Endothelial cell of umbilical vein (primary cell): ENCODE measurements at regions not wholly inside any gene's neighbourhood (a gene's known extent, or its start where the extent isn't known, plus 50 kb on each side); places are given as distances from the start of the nearest gene placed in this dataset.

Experiments used
- BruUV-seq: library from RNA; stranded (reverse); fragments of 400-500 nt; replicated peaks from 2 replicates; lab custom pipeline; 2021; lab: Mats Ljungman, UMichigan
- CTCF ChIA-PET: fragments of 300-600, 350-600 bp; sonication (Branson Sonifier 250); formaldehyde crosslinking; loops from one replicate; lab custom pipeline; 2021; ENCODE audit warnings: antibody characterized with exemption, inconsistent platforms; lab: Charles Lee
- POLR2A ChIA-PET: fragments of 300-600, 350-600 bp; sonication (Branson Sonifier 250); formaldehyde crosslinking; loops from one replicate; lab custom pipeline; 2021; ENCODE audit warnings: antibody characterized with exemption, inconsistent platforms; lab: Charles Lee
- DNase-seq: peaks from one replicate; pipeline ENCODE4 v3.0.0-alpha.2; 2011; ENCODE audit warnings: low read depth, low spot score
- FAIRE-seq: peaks from 2 replicates; lab custom pipeline; 2011; peaks lifted over from hg19 to GRCh38; lab: Jason Lieb, UNC
- H2AFZ ChIP-seq: 2 replicates; pipeline ENCODE4 v1.6.0; 2012; ENCODE audit warnings: low read depth, low read length, control low read depth, inconsistent platforms
- H3K27ac ChIP-seq: 2 replicates; pipeline ENCODE4 v1.5.1; 2011; ENCODE audit warnings: low read depth, mild to moderate bottlenecking, control low read depth, low read length, moderate library complexity; ENCODE audit not compliant: insufficient read depth
- H3K27me3 ChIP-seq, 2 experiments: 2 replicates each; pipeline versions ENCODE4 v1.6.0 to v1.6.1; 2011; ENCODE audit warnings: low read length in 2 of 2, mixed read lengths in 1 of 2; ENCODE audit not compliant: control insufficient read depth in 2 of 2, insufficient read depth in 2 of 2
- H3K36me3 ChIP-seq, 2 experiments: 2 replicates in 1 of 2; 3 replicates in 1 of 2; pipeline ENCODE4 v1.5.1; 2011; ENCODE audit warnings: low read length in 2 of 2, mild to moderate bottlenecking in 1 of 2, moderate library complexity in 1 of 2; ENCODE audit not compliant: control insufficient read depth in 2 of 2, insufficient read depth in 2 of 2; ENCODE audit errors: extremely low read depth in 1 of 2
- H3K4me1 ChIP-seq: 3 replicates; pipeline ENCODE4 v1.5.1; 2011; ENCODE audit warnings: mild to moderate bottlenecking, low read length; ENCODE audit not compliant: control insufficient read depth, insufficient read depth; ENCODE audit errors: extremely low read depth
- H3K4me2 ChIP-seq: 2 replicates; pipeline ENCODE4 v1.6.1; 2011; ENCODE audit warnings: low read length, control low read depth, mixed read lengths; ENCODE audit not compliant: insufficient read depth
- H3K4me3 ChIP-seq, 3 experiments: fragments of 200-600 bp in 1 of 3; sonication (generic), shearing (Covaris generic) in 1 of 3; replicated peaks in 1 of 3; 2 replicates each; pipeline ENCODE4 v1.5.1; 2011 to 2016; ENCODE audit warnings: control low read depth in 3 of 3, low read length in 3 of 3, mild to moderate bottlenecking in 2 of 3, inconsistent platforms in 1 of 3, low read depth in 1 of 3, moderate library complexity in 1 of 3; ENCODE audit not compliant: insufficient read depth in 1 of 3
- H3K79me2 ChIP-seq: 2 replicates; pipeline ENCODE4 v1.6.0; 2012; ENCODE audit warnings: low read length, inconsistent platforms; ENCODE audit not compliant: control insufficient read depth, insufficient read depth
- H3K9ac ChIP-seq: replicated peaks from 2 replicates; pipeline ENCODE3; 2011; ENCODE audit warnings: low read length, control low read depth; ENCODE audit not compliant: insufficient read depth; ENCODE audit errors: extremely low read depth
- H3K9me1 ChIP-seq: replicated peaks from 3 replicates; pipeline ENCODE4 v1.6.0; 2011; ENCODE audit warnings: mild to moderate bottlenecking, low read length; ENCODE audit not compliant: control insufficient read depth, insufficient read depth; ENCODE audit errors: extremely low read depth
- H3K9me3 ChIP-seq: replicated peaks from 2 replicates; pipeline ENCODE4 v1.5.1; 2012; ENCODE audit warnings: low read length, inconsistent platforms; ENCODE audit not compliant: control insufficient read depth, insufficient read depth
- H4K20me1 ChIP-seq: replicated peaks from 2 replicates; pipeline ENCODE3; 2011; ENCODE audit warnings: mild to moderate bottlenecking, low read length; ENCODE audit not compliant: control insufficient read depth, insufficient read depth; ENCODE audit errors: extremely low read depth
- FOS ChIP-seq: IDR thresholded peaks from 2 replicates; pipeline ENCODE4 v1.6.1; 2011; ENCODE audit warnings: mild to moderate bottlenecking, low read length, moderate library complexity, borderline replicate concordance; ENCODE audit not compliant: insufficient read depth
- GATA2 ChIP-seq: IDR thresholded peaks from 2 replicates; pipeline ENCODE4 v1.7.0; 2011; ENCODE audit warnings: low read depth, mild to moderate bottlenecking, moderate library complexity, mixed read lengths, low read length; ENCODE audit not compliant: insufficient read length, insufficient read depth
- JUN ChIP-seq: IDR thresholded peaks from 2 replicates; pipeline ENCODE4 v1.6.1; 2011; ENCODE audit warnings: borderline replicate concordance, low read depth; ENCODE audit not compliant: insufficient read length, insufficient read depth
- POLR2AphosphoS5 ChIP-seq: IDR thresholded peaks from 2 replicates; pipeline ENCODE4 v1.6.1; 2012; ENCODE audit warnings: low read depth, mild to moderate bottlenecking, control low read depth, low read length, moderate library complexity; ENCODE audit not compliant: insufficient read depth
- dilution Hi-C: fragments of 300-500 bp; cut with MboI; formaldehyde crosslinking; loops from one replicate; pipeline ENCODE4 v1.15.0; 2019; ENCODE audit warnings: low sequenced_read_pairs; ENCODE audit not compliant: extremely low pct_ligation_motif_present
- intact Hi-C: fragments of 100-400 bp; cut with micrococcal nuclease; formaldehyde crosslinking; loops from one replicate; pipeline ENCODE4 v1.10.0; 2022
- TF ChIP-seq, protein P1 (sequence below), 2 donors: IDR thresholded peaks; 1 replicate in 1 of 2; 2 replicates in 1 of 2; pipeline ENCODE4 v1.5.1; 2011; ENCODE audit warnings: low read length in 2 of 2, mild to moderate bottlenecking in 2 of 2, moderate library complexity in 2 of 2, control low read depth in 1 of 2, inconsistent platforms in 1 of 2, low read depth in 1 of 2; ENCODE audit not compliant: insufficient read depth in 1 of 2; ENCODE audit errors: extremely low read depth in 1 of 2

DNA sequence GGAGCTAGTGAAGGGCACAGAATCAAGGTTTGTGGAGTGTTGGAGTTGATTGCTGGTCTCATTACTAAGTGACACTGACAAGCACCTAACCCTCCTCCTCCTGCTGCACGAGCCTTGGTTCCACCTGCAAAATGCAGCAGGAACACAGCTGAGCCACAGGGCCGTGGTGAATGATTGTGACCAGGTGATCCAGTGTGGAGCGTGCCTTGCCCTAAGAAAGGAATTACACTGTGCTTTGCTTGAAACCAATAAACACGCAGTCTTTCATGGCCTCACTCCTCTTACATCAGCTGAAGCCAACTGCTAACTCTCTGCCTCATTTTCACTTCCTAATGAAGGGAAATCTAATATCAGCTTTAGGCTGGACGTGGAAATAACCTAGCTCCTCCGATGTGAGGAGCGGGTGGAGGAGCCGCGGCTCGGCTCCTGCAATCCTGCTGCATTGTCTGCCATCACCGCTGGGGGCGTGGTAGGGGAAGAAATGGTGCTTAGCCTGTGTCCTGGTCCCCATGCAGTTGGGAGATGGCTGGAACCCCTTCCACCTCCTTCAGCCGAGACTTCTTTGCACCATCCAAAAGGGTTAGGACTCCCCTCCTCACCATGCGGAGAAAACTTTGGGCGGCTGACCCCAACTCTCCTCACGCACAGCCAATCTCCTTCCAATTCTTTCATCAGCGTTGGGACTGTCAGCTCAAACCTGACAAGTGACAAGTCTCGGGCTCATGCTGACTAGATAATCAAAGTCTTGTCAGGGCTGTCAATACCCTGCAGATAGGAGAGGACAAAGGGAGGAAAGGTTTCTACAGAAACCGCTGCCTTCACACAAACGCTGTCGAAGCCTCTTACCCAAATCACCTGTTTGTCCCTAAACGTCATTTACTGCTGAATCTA, 427.9 kb downstream of the ZNF536 start:
- Histone ChIP-seq H3K79me2 (no peaks in the 10 kb centered on the region), H2AFZ (no peak overlapping the region), H3K27me3 (no peaks in the 10 kb centered on the region), H3K9ac (no peak overlapping the region), H3K4me3 (no peak overlapping the region), H4K20me1 (no peaks in the 10 kb centered on the region), H3K9me1 (no peaks in the 10 kb centered on the region), H3K4me1 (no peaks in the 10 kb centered on the region), H3K9me3 (peaks cover 7% of the 10 kb centered on the region), H3K4me2 (no peak overlapping the region), H3K27ac (no peak overlapping the region), H3K36me3 (no peaks in the 10 kb centered on the region)
- DNase-seq (no peak), FAIRE-seq (no peak)
- BruUV-seq: no TSS peak
- CTCF ChIA-PET: no interaction called here
- POLR2A ChIA-PET: no interaction called here
- dilution Hi-C loops (no loop called here), intact Hi-C loops (no loop called here)
- TF ChIP-seq, protein P1, sequence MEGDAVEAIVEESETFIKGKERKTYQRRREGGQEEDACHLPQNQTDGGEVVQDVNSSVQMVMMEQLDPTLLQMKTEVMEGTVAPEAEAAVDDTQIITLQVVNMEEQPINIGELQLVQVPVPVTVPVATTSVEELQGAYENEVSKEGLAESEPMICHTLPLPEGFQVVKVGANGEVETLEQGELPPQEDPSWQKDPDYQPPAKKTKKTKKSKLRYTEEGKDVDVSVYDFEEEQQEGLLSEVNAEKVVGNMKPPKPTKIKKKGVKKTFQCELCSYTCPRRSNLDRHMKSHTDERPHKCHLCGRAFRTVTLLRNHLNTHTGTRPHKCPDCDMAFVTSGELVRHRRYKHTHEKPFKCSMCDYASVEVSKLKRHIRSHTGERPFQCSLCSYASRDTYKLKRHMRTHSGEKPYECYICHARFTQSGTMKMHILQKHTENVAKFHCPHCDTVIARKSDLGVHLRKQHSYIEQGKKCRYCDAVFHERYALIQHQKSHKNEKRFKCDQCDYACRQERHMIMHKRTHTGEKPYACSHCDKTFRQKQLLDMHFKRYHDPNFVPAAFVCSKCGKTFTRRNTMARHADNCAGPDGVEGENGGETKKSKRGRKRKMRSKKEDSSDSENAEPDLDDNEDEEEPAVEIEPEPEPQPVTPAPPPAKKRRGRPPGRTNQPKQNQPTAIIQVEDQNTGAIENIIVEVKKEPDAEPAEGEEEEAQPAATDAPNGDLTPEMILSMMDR (IDR thresholded peaks at IDR 0.05; ENCODE audit: extremely low read depth in 1 of 2, insufficient read depth in 1 of 2, low read depth in 1 of 2, low read length in 2 of 2): peak; percentile 19 to 28
- TF ChIP-seq FOS: no peak
- no peak for TF ChIP-seq GATA2

DNA sequence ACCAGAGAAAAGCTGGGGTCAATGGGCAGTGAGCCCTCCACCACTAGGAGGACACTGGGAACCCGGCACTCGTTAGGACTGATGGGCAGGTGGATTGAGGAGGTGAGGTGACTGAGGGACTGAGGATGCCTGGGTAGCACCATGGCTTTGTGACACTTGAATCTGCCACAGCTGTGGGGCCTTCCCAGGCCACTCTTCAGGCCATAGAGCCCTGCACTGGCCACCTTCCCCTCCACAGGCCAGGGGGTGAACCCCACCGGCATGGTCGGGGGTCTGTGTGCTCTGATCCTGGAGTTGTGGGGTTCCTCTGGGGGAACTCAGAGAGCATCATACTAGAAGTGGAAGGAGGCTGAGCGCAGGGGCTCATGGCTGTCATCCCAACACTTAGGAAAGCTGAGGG, 423.5 kb downstream of the ZNF536 start:
- no peak overlapping the region for H2AFZ ChIP-seq
- H3K79me2 ChIP-seq: no peaks in the 10 kb centered on the region
- H3K27ac ChIP-seq: no peak overlapping the region
- no peaks in the 10 kb centered on the region for H3K4me1 ChIP-seq
- POLR2A ChIA-PET: no interaction called here
- no peak overlapping the region for H3K4me2 ChIP-seq
- CTCF ChIA-PET: no interaction called here
- H3K9me3 ChIP-seq: peaks cover 7% of the 10 kb centered on the region
- H3K27me3 ChIP-seq: no peaks in the 10 kb centered on the region
- DNase-seq (no peak), FAIRE-seq (no peak)
- no peak for TF ChIP-seq JUN
- no peak for TF ChIP-seq POLR2AphosphoS5
- BruUV-seq: no TSS peak
- dilution Hi-C loops (no loop called here), intact Hi-C loops (no loop called here)
- no peak overlapping the region for H3K9ac ChIP-seq
- no peaks in the 10 kb centered on the region for H3K9me1 ChIP-seq
- no peaks in the 10 kb centered on the region for H3K36me3 ChIP-seq
- H4K20me1 ChIP-seq: no peaks in the 10 kb centered on the region
- no peak overlapping the region for H3K4me3 ChIP-seq
